ENCODE measurements at regions not wholly inside any gene's neighbourhood (a gene's known extent, or its start where the extent isn't known, plus 50 kb on each side); places are given as distances from the start of the nearest gene placed in this dataset.

DNA sequence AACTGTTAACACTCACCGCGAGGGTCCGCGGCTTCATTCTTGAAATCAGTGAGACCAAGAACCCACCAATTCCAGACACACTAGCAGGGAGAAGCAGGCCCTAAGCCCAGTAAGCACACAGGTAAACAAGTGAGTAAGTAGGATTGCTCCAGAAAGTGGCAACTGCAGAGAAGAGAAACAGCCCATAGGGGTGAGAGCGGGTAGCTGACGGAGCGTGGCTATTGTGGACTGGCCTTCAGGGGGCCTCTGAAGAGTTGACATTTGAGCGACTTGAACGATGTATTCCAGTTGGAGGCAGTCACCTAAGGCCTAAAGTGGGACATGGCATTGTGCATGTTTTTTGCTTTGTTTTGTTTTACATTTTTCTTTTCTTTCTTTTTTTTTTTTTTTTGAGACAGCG lies 74.2 kb downstream of the TSPAN17 start:
- no peak for DNase-seq (ENCODE audit: low spot score)
- TF ChIP-seq, protein P1, sequence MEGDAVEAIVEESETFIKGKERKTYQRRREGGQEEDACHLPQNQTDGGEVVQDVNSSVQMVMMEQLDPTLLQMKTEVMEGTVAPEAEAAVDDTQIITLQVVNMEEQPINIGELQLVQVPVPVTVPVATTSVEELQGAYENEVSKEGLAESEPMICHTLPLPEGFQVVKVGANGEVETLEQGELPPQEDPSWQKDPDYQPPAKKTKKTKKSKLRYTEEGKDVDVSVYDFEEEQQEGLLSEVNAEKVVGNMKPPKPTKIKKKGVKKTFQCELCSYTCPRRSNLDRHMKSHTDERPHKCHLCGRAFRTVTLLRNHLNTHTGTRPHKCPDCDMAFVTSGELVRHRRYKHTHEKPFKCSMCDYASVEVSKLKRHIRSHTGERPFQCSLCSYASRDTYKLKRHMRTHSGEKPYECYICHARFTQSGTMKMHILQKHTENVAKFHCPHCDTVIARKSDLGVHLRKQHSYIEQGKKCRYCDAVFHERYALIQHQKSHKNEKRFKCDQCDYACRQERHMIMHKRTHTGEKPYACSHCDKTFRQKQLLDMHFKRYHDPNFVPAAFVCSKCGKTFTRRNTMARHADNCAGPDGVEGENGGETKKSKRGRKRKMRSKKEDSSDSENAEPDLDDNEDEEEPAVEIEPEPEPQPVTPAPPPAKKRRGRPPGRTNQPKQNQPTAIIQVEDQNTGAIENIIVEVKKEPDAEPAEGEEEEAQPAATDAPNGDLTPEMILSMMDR (IDR thresholded peaks at IDR 0.05; ENCODE audit: extremely low read depth, insufficient read depth, missing control alignments): no peak
- in situ Hi-C loops (cut with MboI; ENCODE audit: low pct_unique_long_range_greater_than_20kb, low sequenced_read_pairs, unreplicated experiment): no loop called here

DNA sequence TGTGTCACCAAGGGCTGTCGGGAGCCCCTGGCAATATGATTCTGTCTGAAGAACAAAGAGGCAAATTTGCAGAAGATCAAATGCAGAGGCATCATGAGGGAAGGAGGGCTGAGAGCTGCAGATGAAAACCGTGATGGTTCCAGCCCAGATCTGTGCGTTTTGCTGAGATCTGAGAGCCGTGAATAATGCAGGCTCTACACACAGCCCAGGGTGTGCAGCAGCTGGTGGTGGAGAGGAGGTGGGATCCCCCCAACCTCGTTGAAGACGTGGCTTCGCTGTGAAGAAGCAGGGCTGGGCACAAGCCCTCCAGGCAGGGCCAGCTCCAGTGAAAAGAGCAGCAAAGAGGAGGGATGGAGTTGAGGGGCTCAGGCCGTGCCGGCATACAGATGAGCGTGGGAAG lies 75.5 kb downstream of the TSPAN17 start:
- TF ChIP-seq, protein P1 (IDR thresholded peaks at IDR 0.05; ENCODE audit: extremely low read depth, insufficient read depth, missing control alignments): no peak
- in situ Hi-C loops (cut with MboI; ENCODE audit: low pct_unique_long_range_greater_than_20kb, low sequenced_read_pairs, unreplicated experiment): no loop called here
- no peak for DNase-seq (ENCODE audit: low spot score)

DNA sequence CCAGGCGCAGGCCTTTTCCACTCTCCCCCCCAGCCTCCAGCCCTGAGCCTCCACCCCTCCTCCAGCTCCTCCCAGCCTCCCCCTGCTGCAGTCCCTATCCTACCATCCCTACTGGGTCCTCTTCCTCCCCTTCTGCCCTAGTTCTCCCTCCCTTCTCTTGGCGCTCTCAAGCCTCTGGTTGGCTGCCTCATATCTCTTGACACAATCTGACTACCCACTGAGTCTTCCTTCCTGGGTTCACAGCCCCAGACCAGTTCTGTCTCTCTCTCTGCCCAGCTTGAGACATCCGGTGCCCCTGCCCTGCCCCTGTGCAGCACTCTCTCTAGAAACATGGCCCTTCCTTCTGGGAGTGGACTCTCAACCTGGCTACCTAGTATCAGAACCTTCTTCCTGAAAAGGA lies 76.2 kb downstream of the TSPAN17 start:
- TF ChIP-seq, protein P1 (IDR thresholded peaks at IDR 0.05; ENCODE audit: extremely low read depth, insufficient read depth, missing control alignments): no peak
- no peak for DNase-seq (ENCODE audit: low spot score)
- in situ Hi-C loops (cut with MboI; ENCODE audit: low pct_unique_long_range_greater_than_20kb, low sequenced_read_pairs, unreplicated experiment): no loop called here

DNA sequence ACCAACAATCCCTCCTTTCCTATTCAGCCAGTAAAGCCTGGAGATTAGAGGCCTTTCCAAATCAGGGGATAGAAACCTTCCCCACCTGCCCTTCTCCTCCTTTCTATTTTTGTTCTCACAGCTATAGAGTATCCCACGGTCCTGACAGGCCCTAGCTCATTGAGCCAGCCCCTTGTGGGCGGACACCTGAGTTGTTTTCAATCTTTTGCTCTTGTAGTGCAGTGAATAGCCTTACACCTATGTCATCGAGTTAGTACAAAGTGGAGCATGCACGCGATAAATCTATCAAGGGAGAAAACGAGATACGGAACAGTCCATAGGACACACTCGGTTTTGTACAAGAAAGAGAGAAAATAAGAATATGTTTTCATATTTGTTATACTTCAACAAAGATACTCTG lies 77.2 kb downstream of the TSPAN17 start:
- TF ChIP-seq, protein P1 (IDR thresholded peaks at IDR 0.05; ENCODE audit: extremely low read depth, insufficient read depth, missing control alignments): no peak
- no peak for DNase-seq (ENCODE audit: low spot score)
- in situ Hi-C loops (cut with MboI; ENCODE audit: low pct_unique_long_range_greater_than_20kb, low sequenced_read_pairs, unreplicated experiment): no loop called here

DNA sequence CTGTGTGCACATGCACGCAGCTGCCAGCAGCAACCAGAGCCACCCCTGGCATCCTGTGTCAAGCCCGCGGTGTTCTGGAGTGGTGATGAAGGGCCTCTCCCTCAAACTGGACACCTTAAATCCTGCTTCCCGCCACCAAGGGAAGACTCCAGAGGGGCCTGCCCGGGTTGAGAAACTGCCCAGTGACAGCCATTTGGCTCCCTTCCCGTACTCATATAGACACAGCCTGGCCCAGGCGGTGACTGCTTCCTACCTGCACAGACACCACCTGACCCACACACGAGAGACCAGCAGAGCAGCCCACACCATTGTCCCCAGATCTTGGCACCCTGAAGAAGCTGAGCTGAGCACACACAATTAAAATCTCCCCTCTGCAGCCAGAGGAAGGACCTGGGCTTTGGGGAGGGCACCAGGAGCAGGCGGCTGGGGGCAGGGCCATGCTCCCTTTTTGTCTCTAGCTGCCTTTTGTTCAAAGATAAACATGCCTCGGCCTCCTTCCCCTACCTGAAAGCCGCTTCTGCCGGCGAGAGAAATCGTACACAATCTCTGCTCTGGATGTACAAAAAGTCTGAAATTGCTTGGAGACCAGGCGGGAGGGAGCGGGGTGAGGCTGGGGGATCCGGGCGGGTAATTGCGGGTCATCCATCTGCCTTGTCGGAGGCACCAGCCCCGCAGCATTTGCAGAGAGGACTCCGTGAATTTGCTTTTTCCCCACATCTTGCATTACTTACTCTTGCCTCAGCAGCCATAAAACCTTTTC lies 78.4 kb downstream of the TSPAN17 start:
- in situ Hi-C loops (cut with MboI; ENCODE audit: low pct_unique_long_range_greater_than_20kb, low sequenced_read_pairs, unreplicated experiment): no loop called here
- TF ChIP-seq, protein P1 (IDR thresholded peaks at IDR 0.05; ENCODE audit: extremely low read depth, insufficient read depth, missing control alignments): no peak
- DNase-seq (ENCODE audit: low spot score): no peak

DNA sequence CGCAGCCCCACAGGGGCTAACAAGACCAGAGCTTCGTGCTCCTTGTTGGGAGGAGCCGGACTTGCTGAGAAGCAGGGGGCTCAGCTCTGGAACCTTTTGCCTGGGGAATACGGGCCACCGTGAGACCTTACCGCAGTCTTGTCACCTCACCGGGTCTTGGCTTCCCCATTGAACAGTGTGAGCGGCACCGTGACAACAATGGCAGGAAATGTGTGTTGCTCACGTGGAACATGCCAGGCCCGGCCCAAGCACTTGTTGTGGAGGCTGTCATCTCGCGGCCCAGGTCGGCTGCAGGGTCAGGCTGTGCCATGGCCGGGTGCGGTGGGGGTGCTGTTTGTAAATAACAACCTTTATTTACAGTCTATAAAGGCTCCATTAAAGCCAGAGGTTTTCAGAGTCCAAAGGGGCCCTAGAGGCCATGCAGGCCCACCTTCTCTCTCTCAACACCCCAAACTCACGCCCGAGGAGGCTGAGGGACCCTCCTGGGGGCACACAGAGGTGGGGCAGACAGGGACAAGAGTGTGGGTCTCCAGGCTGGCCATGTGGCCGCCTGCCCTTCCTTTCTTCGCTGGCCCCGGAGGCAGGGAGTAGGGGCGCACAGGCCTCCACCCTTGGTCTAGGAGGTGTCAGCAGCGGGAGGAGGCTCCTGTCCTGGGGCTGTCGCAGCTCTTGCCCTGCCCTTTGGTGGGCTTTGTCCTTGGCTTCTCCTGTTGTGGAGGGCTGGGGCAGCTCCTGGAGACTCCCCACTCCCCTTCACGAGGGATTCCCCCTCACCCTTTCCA lies 79.7 kb downstream of the TSPAN17 start:
- DNase-seq (ENCODE audit: low spot score): no peak

More for the DNA sequence above, 79.7 kb downstream of the TSPAN17 start:
- in situ Hi-C loops (cut with MboI; ENCODE audit: low pct_unique_long_range_greater_than_20kb, low sequenced_read_pairs, unreplicated experiment): no loop called here
- TF ChIP-seq, protein P1 (IDR thresholded peaks at IDR 0.05; ENCODE audit: extremely low read depth, insufficient read depth, missing control alignments): no peak

Data from GM13977 (cell line).